Cardiac muscle cell (in vitro differentiated cells and primary cell): ENCODE measurements at regions not wholly inside any gene's neighbourhood (a gene's known extent, or its start where the extent isn't known, plus 50 kb on each side); places are given as distances from the start of the nearest gene placed in this dataset.

Source experiments
- DNase-seq, 2 donors: peaks; one replicate each; pipeline versions ENCODE4 v3.0.0 to v3.0.0-alpha.2; 2010 to 2017; ENCODE audit warnings: low read depth in 1 of 2, low spot score in 1 of 2
- H3K27ac ChIP-seq: fragments of 200-600 bp; sonication (generic); 2 replicates; pipeline ENCODE4 v1.5.1; 2016
- H3K27me3 ChIP-seq: fragments of 200-600 bp; sonication (generic); 2 replicates; pipeline ENCODE4 v1.6.0; 2016; ENCODE audit warnings: control low read depth
- H3K36me3 ChIP-seq: fragments of 200-600 bp; sonication (generic); 2 replicates; pipeline ENCODE4 v1.5.1; 2016; ENCODE audit warnings: control low read depth
- H3K4me1 ChIP-seq: fragments of 200-600 bp; sonication (generic); 2 replicates; pipeline ENCODE4 v1.8.1; 2017; ENCODE audit warnings: low read depth, mild to moderate bottlenecking, mixed run types
- H3K4me3 ChIP-seq: fragments of 200-600 bp; sonication (generic); 2 replicates; pipeline ENCODE4 v1.5.1; 2016; ENCODE audit warnings: mild to moderate bottlenecking
- H3K9me3 ChIP-seq: fragments of 200-600 bp; sonication (generic); 2 replicates; pipeline ENCODE4 v1.5.1; 2017; ENCODE audit warnings: low read depth, mild to moderate bottlenecking, control low read depth
- TF ChIP-seq, protein P1 (sequence below): IDR thresholded peaks from 2 replicates; pipeline ENCODE4 v1.5.1; 2012; ENCODE audit warnings: low read depth, mild to moderate bottlenecking, low read length

DNA sequence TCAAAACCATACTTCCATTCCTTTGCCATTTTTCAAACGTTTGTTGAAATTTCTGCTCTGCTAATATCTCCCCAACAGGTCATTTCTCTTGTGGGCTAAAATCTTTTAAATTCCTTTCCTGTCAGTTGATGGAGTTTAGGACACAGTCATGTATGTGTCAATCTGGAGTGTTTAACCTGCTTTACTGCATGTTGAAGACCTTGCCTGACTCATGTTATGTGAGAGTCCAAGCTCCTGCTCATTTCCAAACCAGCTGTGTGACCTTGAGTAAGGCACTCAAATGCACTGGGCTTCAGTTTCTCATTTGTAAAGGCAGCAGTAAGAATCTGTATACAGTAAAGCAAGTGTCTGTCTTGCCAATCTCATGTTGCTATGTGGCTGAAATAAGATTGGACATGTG is 171.9 kb upstream of the SPACA1 start:
- TF ChIP-seq, protein P1, sequence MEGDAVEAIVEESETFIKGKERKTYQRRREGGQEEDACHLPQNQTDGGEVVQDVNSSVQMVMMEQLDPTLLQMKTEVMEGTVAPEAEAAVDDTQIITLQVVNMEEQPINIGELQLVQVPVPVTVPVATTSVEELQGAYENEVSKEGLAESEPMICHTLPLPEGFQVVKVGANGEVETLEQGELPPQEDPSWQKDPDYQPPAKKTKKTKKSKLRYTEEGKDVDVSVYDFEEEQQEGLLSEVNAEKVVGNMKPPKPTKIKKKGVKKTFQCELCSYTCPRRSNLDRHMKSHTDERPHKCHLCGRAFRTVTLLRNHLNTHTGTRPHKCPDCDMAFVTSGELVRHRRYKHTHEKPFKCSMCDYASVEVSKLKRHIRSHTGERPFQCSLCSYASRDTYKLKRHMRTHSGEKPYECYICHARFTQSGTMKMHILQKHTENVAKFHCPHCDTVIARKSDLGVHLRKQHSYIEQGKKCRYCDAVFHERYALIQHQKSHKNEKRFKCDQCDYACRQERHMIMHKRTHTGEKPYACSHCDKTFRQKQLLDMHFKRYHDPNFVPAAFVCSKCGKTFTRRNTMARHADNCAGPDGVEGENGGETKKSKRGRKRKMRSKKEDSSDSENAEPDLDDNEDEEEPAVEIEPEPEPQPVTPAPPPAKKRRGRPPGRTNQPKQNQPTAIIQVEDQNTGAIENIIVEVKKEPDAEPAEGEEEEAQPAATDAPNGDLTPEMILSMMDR = no peak
- no peaks in the 10 kb centered on the region for H3K9me3 ChIP-seq
- no peak overlapping the region for H3K27ac ChIP-seq
- H3K4me3 ChIP-seq = no peak overlapping the region
- peaks cover 8% of the 10 kb centered on the region for H3K27me3 ChIP-seq
- no peaks in the 10 kb centered on the region for H3K36me3 ChIP-seq
- DNase-seq = no peak
- no peaks in the 10 kb centered on the region for H3K4me1 ChIP-seq

DNA sequence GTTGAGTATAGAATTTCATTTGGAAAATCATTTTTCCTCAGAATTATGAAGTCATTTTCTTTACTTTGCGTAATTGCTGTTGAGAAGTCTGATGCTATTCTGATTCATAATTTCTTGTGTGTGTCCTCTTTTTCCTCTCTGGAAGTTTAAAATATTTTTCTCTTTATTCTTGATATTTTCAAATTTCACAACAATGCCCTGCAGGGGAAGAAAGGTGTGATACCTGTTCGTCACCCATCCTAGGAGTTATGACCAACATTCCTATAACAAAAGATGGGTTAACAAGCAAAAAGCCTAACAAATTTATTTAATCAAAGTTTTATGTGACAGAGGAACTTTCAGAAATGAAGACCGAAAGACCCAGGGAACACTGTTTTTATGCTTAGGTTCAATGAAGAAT is 171.5 kb upstream of the AKIRIN2 start:
- H3K36me3 ChIP-seq = no peaks in the 10 kb centered on the region
- no peaks in the 10 kb centered on the region for H3K9me3 ChIP-seq
- no peak overlapping the region for H3K4me3 ChIP-seq
- TF ChIP-seq, protein P1 = no peak
- DNase-seq = no peak
- no peak overlapping the region for H3K27ac ChIP-seq
- peaks cover 8% of the 10 kb centered on the region for H3K27me3 ChIP-seq
- no peaks in the 10 kb centered on the region for H3K4me1 ChIP-seq

DNA sequence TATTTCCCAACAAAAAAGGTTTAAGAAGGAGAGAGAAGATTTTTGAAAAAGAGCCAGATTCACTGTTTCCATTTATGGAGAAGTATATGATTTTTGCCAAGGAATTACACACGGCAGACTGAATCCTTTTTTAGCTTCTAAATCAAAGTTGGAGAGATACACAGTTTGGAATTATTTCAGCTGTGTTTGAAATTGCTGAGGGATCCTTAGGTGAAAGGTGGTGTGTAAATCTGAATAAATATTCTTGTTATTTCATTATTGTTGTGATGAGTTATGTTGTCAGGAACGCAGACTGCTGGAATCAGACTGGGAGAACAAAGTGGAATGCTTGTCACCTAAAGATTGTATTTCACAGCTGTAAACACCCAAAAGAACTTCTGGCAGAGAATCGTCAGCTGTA is 168.5 kb upstream of the AKIRIN2 start:
- H3K9me3 ChIP-seq = no peaks in the 10 kb centered on the region
- H3K4me1 ChIP-seq = no peaks in the 10 kb centered on the region
- no peaks in the 10 kb centered on the region for H3K27me3 ChIP-seq
- H3K27ac ChIP-seq = no peak overlapping the region
- peak in 1 of 2 donors; percentile 6 for DNase-seq
- TF ChIP-seq, protein P1 = no peak
- H3K4me3 ChIP-seq = no peak overlapping the region
- H3K36me3 ChIP-seq = no peaks in the 10 kb centered on the region

DNA sequence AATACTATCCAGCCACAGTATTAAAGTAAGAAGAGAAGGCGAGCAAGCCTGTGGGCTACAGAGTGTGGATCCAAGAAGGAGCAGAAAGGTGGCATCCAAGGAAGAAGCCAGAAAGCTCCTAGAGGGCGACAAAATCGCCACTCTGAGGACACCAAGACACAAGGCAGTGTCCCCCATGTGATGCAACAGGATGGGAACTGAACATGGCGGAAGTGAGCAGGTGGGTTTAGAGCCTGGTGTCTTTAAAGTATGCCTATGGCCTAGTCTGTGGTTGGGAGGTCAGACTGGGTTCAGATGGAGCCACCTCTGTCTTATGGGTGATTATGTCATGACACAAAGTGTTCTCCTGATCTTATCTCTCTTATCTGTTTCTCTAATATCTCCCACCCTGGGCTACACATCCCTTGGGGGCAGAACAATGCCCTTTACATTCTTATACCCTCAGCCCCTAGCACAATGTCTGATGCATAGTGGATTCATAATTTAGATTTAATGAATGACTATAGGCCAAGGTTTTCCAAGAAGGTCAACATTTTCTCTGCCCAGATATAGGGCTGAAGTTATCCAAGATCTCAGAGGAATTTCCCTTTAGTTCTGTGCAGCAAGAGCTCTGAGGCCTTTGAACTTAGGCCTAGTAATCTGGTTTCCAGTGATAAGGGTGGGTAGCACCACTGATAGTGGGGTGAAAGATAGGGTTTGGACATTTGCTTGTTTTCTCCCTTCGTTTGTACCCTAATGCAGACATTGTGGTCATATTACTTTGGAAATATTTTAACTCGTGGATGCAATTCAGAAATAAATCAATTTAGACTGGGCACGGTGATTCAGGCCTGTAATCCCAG is 167.3 kb upstream of the AKIRIN2 start:
- no peaks in the 10 kb centered on the region for H3K9me3 ChIP-seq
- no peak overlapping the region for H3K27ac ChIP-seq
- H3K4me3 ChIP-seq = no peak overlapping the region
- no peaks in the 10 kb centered on the region for H3K36me3 ChIP-seq
- H3K4me1 ChIP-seq = no peaks in the 10 kb centered on the region
- TF ChIP-seq, protein P1 = no peak
- DNase-seq = no peak
- H3K27me3 ChIP-seq = no peaks in the 10 kb centered on the region

DNA sequence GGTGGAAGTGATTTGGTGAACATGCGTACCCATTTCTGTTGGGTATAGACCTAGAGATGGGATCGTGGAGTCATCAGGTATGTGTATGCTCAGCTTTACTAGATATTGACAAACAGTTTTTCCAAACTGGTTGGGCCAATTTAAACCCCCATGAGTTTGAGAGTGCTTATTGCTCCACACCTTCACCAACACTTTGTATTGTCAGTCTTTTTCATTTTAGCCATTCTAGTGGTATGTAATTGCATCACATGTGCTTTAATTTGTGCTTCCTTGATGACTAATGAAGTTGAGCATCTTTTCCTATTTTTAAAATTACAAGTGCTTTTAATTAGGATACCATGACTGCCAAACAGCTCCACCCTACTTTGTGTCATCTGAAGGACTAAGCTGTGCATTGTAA is 158.9 kb upstream of the AKIRIN2 start:
- no peak overlapping the region for H3K4me3 ChIP-seq
- H3K27ac ChIP-seq = no peak overlapping the region
- TF ChIP-seq, protein P1 = no peak
- no peaks in the 10 kb centered on the region for H3K9me3 ChIP-seq
- H3K36me3 ChIP-seq = no peaks in the 10 kb centered on the region
- no peaks in the 10 kb centered on the region for H3K27me3 ChIP-seq
- H3K4me1 ChIP-seq = no peaks in the 10 kb centered on the region
- DNase-seq = no peak
